SK-N-MC (cell line): ENCODE measurements at regions not wholly inside any gene's neighbourhood (a gene's known extent, or its start where the extent isn't known, plus 50 kb on each side); places are given as distances from the start of the nearest gene placed in this dataset.
"Not testable (repeated sequence)": the region's sequence is repeated elsewhere in the genome, so short reads cannot be mapped to it uniquely, and the experiment has no call there.

Source experiments
- DNase-seq: peaks from one replicate; pipeline ENCODE4 v3.0.0-alpha.2; 2011; ENCODE audit warnings: low read depth, low spot score
- H3K27ac ChIP-seq: fragments of 200-600 bp; sonication (generic); 2 replicates; pipeline ENCODE4 v1.5.1; 2016; ENCODE audit warnings: mixed run types
- H3K36me3 ChIP-seq: fragments of 200-600 bp; sonication (generic); 2 replicates; pipeline ENCODE4 v1.6.1; 2017; ENCODE audit warnings: antibody characterized with exemption, low read length, mixed read lengths; ENCODE audit not compliant: insufficient read depth
- H3K4me3 ChIP-seq: fragments of 200-600 bp; sonication (generic); 2 replicates; pipeline ENCODE4 v1.5.1; 2016
- H3K9ac ChIP-seq: fragments of 200-600 bp; sonication (generic); 2 replicates; pipeline ENCODE4 v1.8.0; 2017; ENCODE audit warnings: mixed run types, mixed read lengths; ENCODE audit not compliant: insufficient read length
- H3K9me3 ChIP-seq: fragments of 200-600 bp; sonication (generic); 2 replicates; pipeline ENCODE4 v1.6.1; 2017; ENCODE audit warnings: low read depth, mild to moderate bottlenecking, antibody characterized with exemption, low read length, moderate library complexity, mixed read lengths
- EZH2 ChIP-seq: fragments of 200-600 bp; sonication (generic); IDR thresholded peaks from one replicate; pipeline ENCODE4 v1.6.1; 2017; ENCODE audit warnings: antibody characterized with exemption
- FOXP2 ChIP-seq: optimal IDR thresholded peaks from 2 replicates; pipeline ENCODE3; 2011; ENCODE audit warnings: mild to moderate bottlenecking, moderate library complexity; ENCODE audit not compliant: insufficient read depth; ENCODE audit errors: extremely low read length, control extremely low read depth
- POLR2AphosphoS5 ChIP-seq: IDR thresholded peaks from 2 replicates; pipeline ENCODE4 v1.6.1; 2012; ENCODE audit warnings: mild to moderate bottlenecking, low read depth, low read length, borderline replicate concordance

GRCh38 chr12:131618303-131618658, 92.6 kb upstream of the SFSWAP start:
- no peak overlapping the region for H3K4me3 ChIP-seq
- TF ChIP-seq FOXP2 (no peak), POLR2AphosphoS5 (no peak), EZH2 (no peak)

DNA sequence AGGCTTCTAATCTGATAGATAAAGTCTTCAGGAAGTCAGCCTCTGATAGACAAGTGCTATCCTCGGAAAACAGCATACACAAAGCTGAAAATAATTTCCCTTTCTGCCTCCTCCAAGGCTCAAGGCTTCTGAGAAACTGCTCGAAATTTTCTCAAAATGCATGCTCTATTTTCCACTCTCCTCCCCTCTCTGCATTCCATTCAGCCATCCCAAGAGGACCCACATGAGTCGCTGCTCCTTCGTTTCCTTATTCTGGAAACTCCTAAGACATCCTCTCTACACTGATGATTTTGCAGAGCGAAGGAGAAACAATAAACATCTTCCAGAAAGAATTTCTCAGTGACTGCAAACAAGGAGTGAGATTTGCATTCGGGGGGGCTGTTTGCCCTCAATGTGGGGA, 92.2 kb upstream of the SFSWAP start:
- Histone ChIP-seq H3K36me3 (no peaks in the 10 kb centered on the region), H3K9ac (no peak overlapping the region), H3K9me3 (no peaks in the 10 kb centered on the region), H3K27ac (no peak overlapping the region), H3K4me3 (no peak overlapping the region)
- no peak for DNase-seq
- TF ChIP-seq POLR2AphosphoS5, result no peak
- TF ChIP-seq FOXP2, result no peak
- no peak for TF ChIP-seq EZH2

More at GRCh38 chr12:131618303-131618658, 92.6 kb upstream of the SFSWAP start:
- Histone ChIP-seq H3K9me3 (no peaks in the 10 kb centered on the region), H3K27ac (no peak overlapping the region), H3K9ac (no peak overlapping the region), H3K36me3 (no peaks in the 10 kb centered on the region)
- no peak for DNase-seq

GRCh38 chr12:131619106-131619642, 91.7 kb upstream of the SFSWAP start:
- no peak overlapping the region for H3K27ac ChIP-seq
- H3K9me3 ChIP-seq, result no peaks in the 10 kb centered on the region
- TF ChIP-seq POLR2AphosphoS5, result no peak
- no peak for TF ChIP-seq EZH2
- TF ChIP-seq FOXP2, result no peak
- no peak for DNase-seq
- H3K4me3 ChIP-seq, result no peak overlapping the region
- H3K36me3 ChIP-seq, result no peaks in the 10 kb centered on the region
- H3K9ac ChIP-seq, result no peak overlapping the region

- Histone ChIP-seq H3K4me3 (no peak overlapping the region), H3K9me3 (no peaks in the 10 kb centered on the region), H3K36me3 (no peaks in the 10 kb centered on the region), H3K9ac (no peak overlapping the region), H3K27ac (no peak overlapping the region)
- DNase-seq, result no peak
- TF ChIP-seq POLR2AphosphoS5 (no peak), FOXP2 (no peak), EZH2 (no peak)
These were observed 91.0 kb upstream of the SFSWAP start for GRCh38 chr12:131619736-131620506.

- Histone ChIP-seq H3K4me3 (no peak overlapping the region), H3K36me3 (no peaks in the 10 kb centered on the region), H3K27ac (no peak overlapping the region), H3K9ac (no peak overlapping the region), H3K9me3 (no peaks in the 10 kb centered on the region)
- DNase-seq, result no peak
- TF ChIP-seq EZH2 (no peak), FOXP2 (no peak), POLR2AphosphoS5 (no peak)
These were observed 90.4 kb upstream of the SFSWAP start for GRCh38 chr12:131620520-131620919.

- no peak overlapping the region for H3K4me3 ChIP-seq
- no peak overlapping the region for H3K27ac ChIP-seq
- no peak for TF ChIP-seq FOXP2
- no peak for TF ChIP-seq EZH2
- TF ChIP-seq POLR2AphosphoS5, result no peak
- no peaks in the 10 kb centered on the region for H3K36me3 ChIP-seq
- H3K9ac ChIP-seq, result no peak overlapping the region
- no peaks in the 10 kb centered on the region for H3K9me3 ChIP-seq
- no peak for DNase-seq
These were observed 89.8 kb upstream of the SFSWAP start for GRCh38 chr12:131620946-131621681.

DNA sequence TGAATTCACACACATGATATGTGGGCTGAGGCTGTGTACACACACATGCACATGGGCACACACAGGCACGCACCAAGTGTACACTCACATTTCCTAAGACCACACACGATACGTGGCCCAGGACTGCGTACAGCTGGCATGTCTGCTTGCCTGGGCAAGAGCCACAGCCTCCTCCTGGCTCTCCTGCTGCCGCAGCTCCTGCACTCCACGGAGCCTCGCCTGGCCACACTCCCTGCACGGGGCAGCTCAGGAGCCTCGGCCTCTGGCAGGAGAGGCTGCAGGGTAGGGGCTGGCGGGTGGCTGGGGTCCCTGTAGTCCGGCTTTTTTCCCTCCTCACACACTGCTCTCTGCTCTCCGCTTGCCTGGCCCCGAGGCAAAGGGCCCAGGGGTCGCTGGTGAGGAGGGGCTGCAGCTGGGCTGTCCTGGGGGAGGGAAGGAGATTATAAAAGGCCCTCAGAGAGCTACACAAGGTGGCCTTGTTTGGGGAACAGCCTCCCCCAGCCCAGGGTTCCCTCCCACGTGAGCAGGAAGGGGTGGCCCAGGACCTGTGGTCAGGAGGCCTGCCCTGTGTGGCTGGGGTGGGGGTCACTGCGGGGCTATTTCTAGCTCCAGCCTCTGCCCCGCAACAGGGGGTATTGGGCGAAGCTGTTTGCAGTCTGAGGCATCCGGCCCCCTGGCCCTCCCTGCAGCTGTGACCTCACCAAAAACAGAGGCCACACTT, 89.0 kb upstream of the SFSWAP start:
- H3K27ac ChIP-seq, result no peak overlapping the region
- H3K36me3 ChIP-seq, result no peaks in the 10 kb centered on the region
- DNase-seq, result no peak
- TF ChIP-seq EZH2 (no peak), POLR2AphosphoS5 (no peak), FOXP2 (no peak)
- H3K9me3 ChIP-seq, result no peaks in the 10 kb centered on the region
- no peak overlapping the region for H3K4me3 ChIP-seq
- H3K9ac ChIP-seq, result no peak overlapping the region

- Histone ChIP-seq H3K4me3 (no peak overlapping the region), H3K9ac (no peak overlapping the region), H3K27ac (no peak overlapping the region), H3K9me3 (no peaks in the 10 kb centered on the region), H3K36me3 (no peaks in the 10 kb centered on the region)
- TF ChIP-seq POLR2AphosphoS5 (no peak), EZH2 (no peak), FOXP2 (no peak)
- DNase-seq, result no peak
These were observed 88.4 kb upstream of the SFSWAP start for GRCh38 chr12:131622422-131622955.

DNA sequence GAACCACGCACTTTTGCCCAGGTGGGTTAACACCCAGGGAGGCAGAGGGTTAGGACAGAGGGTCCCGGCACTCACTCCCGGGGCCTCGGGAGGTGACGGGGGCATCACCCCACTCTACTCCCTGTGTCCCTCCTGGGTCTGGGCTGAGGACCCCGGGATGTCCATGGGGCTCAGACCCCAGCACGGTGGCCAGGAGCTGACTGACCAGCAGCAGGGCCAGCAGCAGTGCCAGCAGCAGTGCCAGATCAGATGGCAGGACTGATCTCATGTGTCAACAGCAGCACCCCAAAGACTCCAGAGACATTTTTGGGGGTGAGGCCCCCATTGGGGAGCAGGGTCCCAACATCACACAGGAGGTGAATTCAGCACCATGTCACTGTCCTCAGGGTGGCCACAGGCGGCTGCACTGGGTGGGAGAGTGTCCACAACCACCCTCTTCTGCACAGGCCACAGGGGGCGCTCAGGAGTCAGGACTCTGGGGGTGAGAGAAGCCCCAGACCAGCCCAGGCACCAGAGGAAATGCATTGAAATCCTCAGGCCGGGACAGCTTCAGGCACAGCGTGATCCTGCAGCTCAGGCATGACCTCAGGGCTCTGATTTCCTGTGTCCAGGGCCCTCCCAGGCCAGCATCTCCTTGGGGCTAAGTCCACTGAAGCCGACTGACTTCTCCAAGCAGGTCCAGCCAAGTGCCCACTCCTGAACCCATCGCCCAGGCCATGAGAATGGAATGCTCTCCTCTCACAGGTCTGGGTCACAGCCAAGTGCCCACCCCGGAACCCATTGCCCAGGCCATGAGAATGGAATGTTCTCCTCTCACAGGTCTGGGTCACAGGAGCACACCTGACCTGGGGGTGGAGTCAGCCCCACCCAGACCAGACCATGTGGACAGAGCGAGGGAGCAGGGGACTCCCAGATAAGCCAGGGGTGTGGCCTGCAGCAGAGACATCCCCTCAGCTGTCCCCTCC, 87.2 kb upstream of the SFSWAP start:
- not testable (repeated sequence) for H3K9ac ChIP-seq, H3K36me3 ChIP-seq, H3K27ac ChIP-seq, DNase-seq, H3K4me3 ChIP-seq, H3K9me3 ChIP-seq

DNA sequence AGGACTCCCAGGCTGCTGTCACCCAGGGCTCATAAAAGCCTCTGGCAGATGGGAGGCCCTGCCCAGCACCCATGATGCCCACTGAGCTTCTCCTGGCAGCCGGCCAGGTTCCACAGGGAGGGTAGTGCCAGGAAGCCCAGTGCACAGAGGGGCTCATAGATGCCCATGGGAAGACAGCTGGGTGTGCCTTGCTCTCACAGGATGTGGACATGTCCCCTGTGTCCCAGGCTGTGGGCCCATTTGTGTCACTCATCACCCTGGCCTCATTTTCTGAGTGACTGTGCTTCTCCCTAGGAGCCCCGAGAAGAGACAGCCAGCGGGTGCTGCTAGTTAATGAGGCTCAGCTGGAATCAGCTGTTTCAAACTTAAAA, 86.5 kb upstream of the SFSWAP start:
- DNase-seq, H3K4me3 ChIP-seq, H3K9me3 ChIP-seq, H3K27ac ChIP-seq, H3K36me3 ChIP-seq, H3K9ac ChIP-seq: not testable (repeated sequence)
